HG02884 (cell line): ENCODE measurements at regions not wholly inside any gene's neighbourhood (a gene's known extent, or its start where the extent isn't known, plus 50 kb on each side); places are given as distances from the start of the nearest gene placed in this dataset.

Experiments
- ATAC-seq: cut with Tn5 transposase; IDR thresholded peaks from one replicate; pipeline ENCODE4 v1.9.1; 2021; ENCODE audit warnings: mild to moderate bottlenecking, moderate library complexity; ENCODE audit not compliant: unreplicated experiment

DNA sequence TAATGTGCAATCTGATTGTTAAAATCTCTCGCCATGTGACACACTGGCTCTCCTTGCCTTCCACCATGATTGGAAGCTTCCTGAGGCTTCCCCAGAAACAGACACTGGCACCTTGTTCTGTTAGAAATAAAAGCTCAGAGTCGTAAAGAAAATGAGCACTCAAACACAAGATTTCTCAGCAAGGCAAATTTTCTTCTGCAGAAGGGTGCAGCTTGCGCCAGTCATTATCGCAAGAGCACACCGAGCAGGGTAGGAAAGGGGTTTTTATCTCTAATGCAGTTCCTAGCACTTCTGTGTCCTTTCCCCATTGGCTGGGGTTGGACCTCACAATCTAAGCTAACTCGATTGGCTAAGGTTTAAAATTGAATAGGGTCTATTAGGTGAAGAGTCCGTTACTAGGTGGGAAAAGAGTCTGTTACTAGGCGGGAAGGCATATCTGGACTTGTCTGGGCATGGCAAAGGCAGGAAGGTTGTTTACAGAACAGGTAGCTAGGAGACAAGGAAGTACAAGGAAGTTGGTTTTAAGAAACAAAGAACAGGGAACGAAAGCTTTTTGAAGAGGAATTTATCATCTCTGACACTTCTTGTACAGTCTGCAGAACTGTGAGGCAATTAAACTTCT lies 62.6 kb upstream of the BICD1 start:
- no peak for ATAC-seq

- no peak for ATAC-seq
Observed at GRCh38 chr12:32047357-32048212, 59.1 kb upstream of the BICD1 start.

DNA sequence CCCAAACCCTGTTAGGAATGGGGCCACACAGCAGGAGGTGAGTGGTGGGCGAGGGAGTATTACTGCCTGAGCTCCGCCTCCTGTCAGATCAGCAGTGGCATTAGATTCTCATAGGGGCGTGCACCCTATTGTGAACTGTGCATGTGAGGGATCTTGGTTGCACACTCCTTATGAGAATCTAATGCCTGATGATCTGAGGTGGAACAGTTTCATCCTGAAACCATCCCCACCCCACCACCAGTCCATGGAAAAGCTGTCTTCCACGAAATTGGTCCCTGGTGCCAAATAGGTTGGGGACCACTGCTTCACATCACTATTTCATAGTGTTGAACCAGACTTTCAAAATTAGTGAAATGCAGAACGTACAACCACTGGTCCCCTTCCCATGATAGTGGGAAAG lies 57.9 kb upstream of the BICD1 start:
- ATAC-seq, result no peak

- ATAC-seq, result no peak
Observed at GRCh38 chr12:32049956-32050355, 56.7 kb upstream of the BICD1 start.

GRCh38 chr12:32051511-32052211 lies 55.0 kb upstream of the BICD1 start:
- ATAC-seq, result no peak

DNA sequence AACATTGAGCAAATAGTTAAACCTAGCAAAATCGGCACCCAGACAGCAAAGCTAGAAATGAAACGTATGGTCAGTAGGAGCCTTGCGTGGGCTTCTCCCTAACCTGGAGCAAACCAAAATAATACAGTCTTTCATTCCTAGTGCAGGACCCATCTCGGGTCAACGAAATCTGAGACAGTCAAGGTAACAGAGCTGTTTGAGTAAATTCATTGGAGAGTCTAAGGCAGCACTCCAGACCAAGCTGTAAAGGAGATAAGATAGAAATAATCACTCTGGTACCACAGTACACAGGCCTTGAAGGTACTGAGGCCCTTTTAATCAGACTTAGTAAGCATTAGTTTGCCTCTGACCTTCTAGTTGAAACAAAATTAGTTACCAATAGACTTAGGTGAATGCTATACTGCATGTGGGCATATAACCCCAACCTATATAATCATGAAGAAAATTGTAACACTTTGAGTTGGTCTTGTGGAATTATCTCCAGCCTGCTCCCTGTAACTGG lies 54.4 kb upstream of the BICD1 start:
- no peak for ATAC-seq

- no peak for ATAC-seq
Observed at GRCh38 chr12:32053881-32054624, 52.6 kb upstream of the BICD1 start.
